ENCODE measurements at regions not wholly inside any gene's neighbourhood (a gene's known extent, or its start where the extent isn't known, plus 50 kb on each side); places are given as distances from the start of the nearest gene placed in this dataset.

- no peak overlapping the region for H3K4me3 ChIP-seq (ENCODE audit: low read depth in 1 of 3, low read length in 3 of 3)
- no peaks in the 10 kb centered on the region for H3K27me3 ChIP-seq (ENCODE audit: control insufficient read depth in 4 of 4, insufficient read depth in 4 of 4, low read length in 3 of 4)
- DNase-seq (ENCODE audit: low spot score) = no peak
- WGBS = 83% methylated on average over 2 of the region's 2 CpGs
- no peak overlapping the region for H3K27ac ChIP-seq (ENCODE audit: low read depth in 1 of 2, low read length in 2 of 2)
- H3K36me3 ChIP-seq (ENCODE audit: control insufficient read depth in 4 of 4, insufficient read depth in 3 of 4, low read depth in 1 of 4, low read length in 3 of 4) = no peaks in the 10 kb centered on the region
- no peak overlapping the region for H3K9ac ChIP-seq (ENCODE audit: low read depth in 1 of 2, low read length in 2 of 2)
- H3K4me1 ChIP-seq (ENCODE audit: control insufficient read depth in 4 of 4, insufficient read depth in 4 of 4, low read length in 3 of 4) = no peaks in the 10 kb centered on the region
- TF ChIP-seq ATF3 (IDR thresholded peaks at IDR 0.05) = no peak
- no peak for TF ChIP-seq TAF1 (conservative IDR thresholded peaks at IDR 0.05)
- TF ChIP-seq MAX (IDR thresholded peaks at IDR 0.05) = no peak
- no peak for TF ChIP-seq EGR1 (IDR thresholded peaks at IDR 0.05; ENCODE audit: low read depth in 2 of 2)
- no peak for TF ChIP-seq CTCF (IDR thresholded peaks at IDR 0.05; ENCODE audit: low read depth, low read length, missing input control)
- no peak for TF ChIP-seq RAD21 (IDR thresholded peaks at IDR 0.05)
- TF ChIP-seq SP1 (IDR thresholded peaks at IDR 0.05) = no peak
- TF ChIP-seq ZBTB33 (IDR thresholded peaks at IDR 0.05) = no peak
- no peak for TF ChIP-seq GABPA (IDR thresholded peaks at IDR 0.05 in 1 of 2, conservative IDR thresholded peaks at IDR 0.05 in 1 of 2)
- no peak for TF ChIP-seq RXRA (IDR thresholded peaks at IDR 0.05)
- no peak for TF ChIP-seq YY1 (IDR thresholded peaks at IDR 0.05)
- no peak for TF ChIP-seq REST (IDR thresholded peaks at IDR 0.05)
- TF ChIP-seq FOXA2 (IDR thresholded peaks at IDR 0.05) = no peak
- no peak for TF ChIP-seq FOXA1 (IDR thresholded peaks at IDR 0.05)
- TF ChIP-seq HNF4A (conservative IDR thresholded peaks at IDR 0.05) = no peak
- TF ChIP-seq HNF4G (IDR thresholded peaks at IDR 0.05) = no peak
- TF ChIP-seq JUND (IDR thresholded peaks at IDR 0.05) = no peak
- H3K9me3 ChIP-seq (ENCODE audit: control insufficient read depth in 4 of 4, low read length in 3 of 4) = peaks cover 0 to 4% (median 0%) of the 10 kb centered on the region in 4 donors
Observed at GRCh38 chr5:155091063-155091648, 77.6 kb downstream of the KIF4B start.

Measured in liver (tissue), 8 donors.